Activated CD4-positive, alpha-beta T cell treated with anti-CD3 and anti-CD28 coated beads, Interleukin-2, amount 50 U/mL, for 4 hours (primary cell): ENCODE measurements at regions not wholly inside any gene's neighbourhood (a gene's known extent, or its start where the extent isn't known, plus 50 kb on each side); places are given as distances from the start of the nearest gene placed in this dataset.

Experiments
- DNase-seq, 2 experiments: peaks; one replicate each; pipeline ENCODE4 v3.0.0-alpha.2; 2020

GRCh38 chr4:180706766-180707165 lies 1536.4 kb upstream of the TENM3 start:
- no peak for DNase-seq

DNA sequence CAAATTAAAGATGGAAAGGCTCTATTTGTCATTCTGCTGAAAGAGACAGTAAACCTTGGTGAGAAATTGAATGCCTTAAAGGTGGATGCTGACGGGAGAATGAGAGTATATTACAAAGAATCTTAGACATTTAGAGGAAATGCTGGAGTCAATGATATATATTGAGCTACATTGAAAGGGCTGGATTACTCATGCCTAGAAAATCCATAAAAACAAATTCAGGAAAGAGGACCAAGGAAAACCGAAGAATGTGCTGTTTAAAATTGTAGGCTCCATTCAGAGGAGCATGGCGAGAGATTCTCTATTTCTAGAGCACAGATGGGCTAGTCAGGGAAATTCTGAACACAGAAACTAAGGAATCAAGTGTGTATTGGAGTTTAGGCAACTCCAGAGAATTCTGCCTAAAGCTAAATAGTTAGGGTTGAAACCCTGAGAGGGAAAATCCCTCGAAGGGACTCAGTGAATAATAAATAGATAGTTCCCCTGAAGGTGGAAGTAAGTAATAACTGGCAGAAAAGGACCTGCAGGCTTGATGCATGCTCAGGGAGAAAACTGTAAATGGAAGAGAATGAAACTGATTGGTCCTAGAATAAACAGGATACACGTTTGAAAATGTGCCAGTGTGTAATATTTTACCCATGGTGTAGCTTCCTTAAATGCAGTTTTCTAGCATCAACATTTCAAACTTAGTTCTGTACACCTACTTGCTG lies 1532.4 kb upstream of the TENM3 start:
- DNase-seq: no peak

- DNase-seq: no peak
Observed at GRCh38 chr4:180717451-180718033, 1525.7 kb upstream of the TENM3 start.

- no peak for DNase-seq
Observed at GRCh38 chr4:180721356-180721755, 1521.8 kb upstream of the TENM3 start.

DNA sequence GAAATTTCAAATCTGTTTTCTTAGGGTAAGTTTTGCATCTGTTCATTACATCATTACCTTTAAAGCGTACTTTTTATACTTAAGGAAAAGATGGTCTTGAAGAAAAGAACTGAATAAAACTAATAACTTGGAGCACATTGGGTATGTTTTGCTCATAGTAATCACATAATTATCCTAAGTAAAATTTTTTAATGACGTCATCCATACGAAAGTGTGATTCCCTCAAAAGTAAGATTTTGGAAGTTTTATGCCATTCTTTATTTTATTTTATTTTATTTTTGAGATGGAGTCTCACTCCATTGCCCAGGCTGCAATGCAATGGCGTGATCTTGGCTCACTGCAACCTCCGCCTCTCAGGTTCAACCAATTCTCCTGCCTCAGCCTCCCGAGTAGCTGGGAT lies 1516.6 kb upstream of the TENM3 start:
- DNase-seq: no peak

- DNase-seq: no peak
Observed at GRCh38 chr4:180727478-180727877, 1515.7 kb upstream of the TENM3 start.

DNA sequence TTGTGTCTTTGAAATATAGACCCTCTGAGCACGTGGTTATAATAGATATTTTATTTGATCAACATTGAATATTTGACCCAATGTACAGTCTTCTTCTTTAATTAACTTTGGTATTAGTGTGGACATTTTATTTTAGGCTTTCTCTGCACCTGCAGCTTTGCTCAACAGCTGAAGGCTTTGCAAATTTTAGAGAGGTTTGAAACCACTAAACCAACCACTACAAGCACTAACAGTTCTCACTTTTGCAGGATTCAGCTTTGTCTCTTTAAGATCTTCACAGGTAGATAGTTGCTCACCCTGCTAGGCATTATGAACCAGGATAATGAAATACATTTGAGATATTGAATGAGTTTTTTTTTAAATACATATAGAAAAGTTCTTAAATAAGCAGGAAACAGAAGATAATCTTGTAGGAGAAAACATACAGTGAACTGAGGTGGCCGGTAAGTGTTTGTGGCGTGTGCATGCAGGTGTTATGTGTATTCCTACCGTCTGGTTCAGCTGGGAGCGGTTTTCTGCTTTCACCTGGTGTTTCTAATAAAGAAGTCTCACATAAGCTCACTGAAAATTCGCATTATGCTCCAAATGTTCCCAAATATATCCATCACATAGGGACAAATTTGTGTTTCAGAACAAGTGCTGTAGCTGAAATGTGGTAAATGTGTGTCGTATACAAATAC lies 1508.3 kb upstream of the TENM3 start:
- no peak for DNase-seq

DNA sequence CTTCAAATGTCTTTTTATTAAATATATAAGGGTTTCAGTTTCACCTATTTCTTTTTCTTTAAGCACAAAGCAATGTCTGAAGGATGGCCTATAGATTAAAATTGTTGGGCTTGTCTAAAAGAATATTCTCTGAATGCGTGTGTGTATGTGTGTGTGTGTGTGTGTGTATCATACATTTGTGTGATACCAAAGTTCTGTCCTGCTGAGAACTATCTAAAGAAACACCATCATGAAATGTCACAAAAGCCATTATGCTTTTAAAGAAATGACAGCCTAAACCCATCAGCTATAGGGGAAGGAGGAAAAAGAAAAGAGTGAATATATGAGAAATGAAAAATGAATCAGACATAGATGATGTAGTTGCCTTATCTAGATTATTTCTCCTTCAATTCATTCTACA lies 1501.5 kb upstream of the TENM3 start:
- no peak for DNase-seq

DNA sequence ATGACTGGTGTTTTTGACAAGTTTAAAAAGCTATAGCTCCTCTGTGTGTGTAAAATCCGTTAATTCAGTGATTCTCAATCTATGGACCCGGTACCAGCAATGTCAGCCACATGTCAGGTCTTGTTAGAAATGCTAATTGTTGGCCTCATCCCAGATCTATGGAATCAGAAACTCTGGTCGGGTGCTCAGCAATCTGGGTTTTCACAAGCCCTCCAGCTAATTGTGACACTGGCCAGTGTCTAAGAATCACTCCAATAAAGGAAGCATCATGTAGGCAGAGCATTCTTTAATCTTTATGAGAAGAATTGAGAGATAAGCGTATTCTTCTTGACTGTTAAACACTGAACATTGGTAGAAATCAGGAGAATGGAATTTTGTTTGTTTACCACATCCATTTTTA lies 1498.2 kb upstream of the TENM3 start:
- DNase-seq: no peak

DNA sequence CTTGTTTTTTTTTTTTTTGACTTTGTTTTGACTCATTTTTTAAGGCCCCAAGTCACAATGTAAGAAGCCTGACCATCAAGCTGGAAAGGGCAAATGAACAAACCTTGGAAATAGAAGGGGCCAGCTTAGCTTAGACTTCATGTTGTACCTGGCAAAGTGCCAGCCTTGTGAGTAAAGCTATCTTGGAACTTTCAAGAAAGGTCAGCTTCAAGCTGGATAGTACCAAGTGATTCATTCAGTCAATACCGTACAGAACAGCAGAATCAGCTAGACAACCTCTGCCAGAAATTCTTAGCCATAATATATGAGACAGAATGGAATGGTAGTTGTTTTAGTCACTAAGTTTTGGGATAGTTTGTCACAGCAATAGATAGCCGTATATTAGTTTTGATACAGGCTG lies 1492.2 kb upstream of the TENM3 start:
- DNase-seq: no peak

DNA sequence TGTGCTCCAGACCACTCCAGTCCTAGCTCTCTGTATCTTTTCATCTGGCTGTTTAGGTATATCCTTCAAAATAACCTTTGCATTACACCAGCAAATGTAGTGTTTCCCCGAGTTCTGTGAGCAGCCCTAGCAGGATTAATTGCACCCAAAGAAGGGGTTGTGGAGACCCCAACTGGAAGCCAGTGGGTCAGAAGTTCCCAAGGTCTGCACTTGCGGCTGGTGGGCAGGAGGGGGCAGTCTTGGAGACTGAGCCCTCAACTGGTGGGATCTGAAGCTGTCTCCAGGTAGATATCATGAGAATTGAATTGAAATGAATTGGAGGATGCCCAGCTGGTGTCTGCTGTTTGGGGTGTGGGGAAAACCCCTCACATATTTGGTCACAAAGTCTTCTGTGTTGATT lies 1485.3 kb upstream of the TENM3 start:
- no peak for DNase-seq

- no peak for DNase-seq
Observed at GRCh38 chr4:180766045-180766444, 1477.2 kb upstream of the TENM3 start.

DNA sequence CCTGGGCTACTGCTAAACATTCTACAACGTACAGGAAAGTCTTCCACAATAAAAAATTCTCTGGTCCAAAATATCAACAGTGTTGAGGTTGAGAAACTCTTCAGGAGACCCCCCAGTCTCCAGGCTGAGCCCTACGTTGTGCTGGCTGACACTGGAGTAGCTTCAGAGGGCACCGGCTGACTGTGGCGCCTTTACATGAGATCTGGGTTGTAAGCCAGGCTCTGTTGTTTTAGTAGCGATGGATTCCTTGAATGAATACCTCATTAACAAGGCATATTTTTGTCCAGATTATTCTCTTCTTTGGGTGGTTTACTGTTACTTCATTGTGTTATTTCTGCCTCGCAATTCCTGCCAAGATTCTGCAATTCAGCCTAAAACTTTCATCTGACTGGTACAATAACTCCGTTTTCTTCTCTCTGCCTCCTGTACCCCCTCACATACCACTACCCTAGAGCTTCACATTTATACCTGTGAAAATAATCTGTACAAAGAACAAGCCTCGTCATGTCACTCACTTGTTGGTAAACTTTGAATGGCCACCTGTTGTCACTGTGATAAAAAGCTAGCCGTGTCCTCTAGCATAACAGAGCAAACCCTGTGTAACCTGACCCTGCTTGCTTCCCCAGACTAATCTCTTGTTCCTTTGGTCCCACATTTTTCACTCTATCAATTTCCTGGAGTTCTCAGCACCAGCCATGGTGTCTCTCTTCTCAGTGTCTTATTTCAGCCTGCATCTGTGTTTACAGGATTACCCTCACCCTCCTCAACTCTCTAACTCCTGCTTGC lies 1476.1 kb upstream of the TENM3 start:
- no peak for DNase-seq

DNA sequence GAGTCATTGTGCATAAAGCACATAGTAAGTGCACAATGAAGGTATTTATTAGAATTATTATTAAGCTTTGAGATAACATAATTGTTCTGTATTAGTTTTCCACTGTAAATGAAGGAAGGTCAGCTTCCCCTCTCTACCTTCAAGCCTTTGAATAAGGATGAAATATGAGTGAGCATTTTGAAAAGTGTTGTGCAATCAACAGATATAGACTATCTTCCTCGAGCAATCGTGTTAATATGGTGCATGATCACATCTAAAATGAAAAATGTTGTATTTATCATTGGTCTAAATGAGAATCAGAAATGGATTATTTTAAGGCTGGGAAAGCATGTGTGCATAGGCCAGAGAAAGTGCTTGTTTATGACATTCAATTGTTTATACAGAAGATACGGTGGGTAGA lies 1474.6 kb upstream of the TENM3 start:
- DNase-seq: no peak

DNA sequence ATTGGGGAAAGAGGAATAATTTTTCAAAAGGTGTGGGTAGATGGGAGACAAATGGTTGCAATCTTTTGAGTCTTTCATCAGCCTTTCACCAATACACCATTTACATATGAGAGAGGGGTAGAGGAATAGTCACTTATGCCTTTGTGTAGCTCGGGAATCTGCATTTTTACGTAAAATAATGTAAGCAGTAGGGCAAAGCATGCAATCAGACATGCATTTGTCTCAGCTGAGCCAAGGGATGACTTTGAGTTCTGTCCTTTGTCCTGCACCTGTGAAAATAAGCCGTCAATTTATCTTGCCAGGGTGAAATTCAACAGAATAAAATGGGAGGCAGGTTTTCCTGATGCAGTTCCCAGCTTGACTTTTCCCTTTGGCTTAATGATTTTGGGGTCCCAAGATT lies 1473.4 kb upstream of the TENM3 start:
- DNase-seq: no peak

- no peak for DNase-seq
Observed at GRCh38 chr4:180770265-180770664, 1472.9 kb upstream of the TENM3 start.

DNA sequence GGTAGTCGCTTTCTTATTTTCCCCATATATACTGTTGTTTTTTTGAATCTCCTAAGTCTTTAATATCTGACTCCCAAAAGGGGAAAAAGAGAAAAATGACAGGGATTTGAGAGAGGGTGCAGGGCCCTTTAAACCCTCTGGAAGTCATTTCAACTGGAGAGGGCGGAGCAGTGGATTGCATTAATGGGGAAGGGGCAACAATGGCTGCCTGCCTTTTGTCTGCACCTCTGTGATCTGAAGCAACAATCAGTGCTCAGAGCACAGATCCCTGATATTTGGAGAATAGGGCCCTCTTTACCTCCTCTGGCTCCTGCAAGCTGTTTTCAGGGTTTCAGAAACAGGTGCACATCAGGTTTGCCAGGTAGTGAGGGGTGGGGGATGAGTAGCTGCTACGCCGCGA lies 1458.3 kb upstream of the TENM3 start:
- DNase-seq: no peak

DNA sequence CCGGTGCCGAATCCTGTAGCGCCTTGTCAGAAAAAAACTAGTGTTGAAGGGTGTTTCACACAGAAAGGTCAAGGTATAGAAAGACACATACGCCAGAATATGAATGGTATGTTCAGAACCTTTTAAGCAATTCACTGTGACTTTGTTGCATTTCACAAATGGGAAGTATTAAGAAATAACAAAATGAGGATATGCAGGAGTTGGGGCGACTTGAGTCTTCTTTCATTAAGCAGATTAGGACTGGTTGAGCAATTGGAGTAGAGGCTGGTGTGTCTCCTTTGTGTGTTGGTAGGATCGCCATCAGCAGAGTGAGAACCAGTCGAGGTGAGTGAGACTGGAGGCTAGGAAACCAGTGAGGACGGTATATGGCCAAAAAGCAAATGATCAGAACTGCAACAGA lies 1454.5 kb upstream of the TENM3 start:
- no peak for DNase-seq

DNA sequence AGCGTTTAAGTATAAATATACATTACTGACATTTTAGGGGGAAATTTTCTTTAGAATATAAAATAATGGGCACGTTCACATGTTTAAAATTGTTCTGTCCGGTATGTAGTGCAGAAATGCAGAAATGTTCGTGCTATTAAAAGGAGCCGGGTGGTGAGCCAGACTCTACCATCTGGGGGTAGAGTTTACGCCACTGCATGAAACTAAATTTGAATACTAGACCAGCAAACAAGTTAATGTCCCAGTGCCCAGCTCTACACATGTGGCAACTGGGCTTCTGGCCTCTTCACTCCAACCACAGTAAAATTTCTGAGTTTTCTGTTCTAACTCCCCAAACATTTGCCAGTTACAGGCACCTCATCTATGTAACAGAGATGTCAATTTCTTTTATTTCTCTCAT lies 1453.3 kb upstream of the TENM3 start:
- DNase-seq: no peak

- no peak for DNase-seq
Observed at GRCh38 chr4:180790471-180790870, 1452.7 kb upstream of the TENM3 start.

GRCh38 chr4:180792541-180792940 lies 1450.7 kb upstream of the TENM3 start:
- no peak for DNase-seq

- no peak for DNase-seq
Observed at GRCh38 chr4:180794333-180794732, 1448.9 kb upstream of the TENM3 start.

DNA sequence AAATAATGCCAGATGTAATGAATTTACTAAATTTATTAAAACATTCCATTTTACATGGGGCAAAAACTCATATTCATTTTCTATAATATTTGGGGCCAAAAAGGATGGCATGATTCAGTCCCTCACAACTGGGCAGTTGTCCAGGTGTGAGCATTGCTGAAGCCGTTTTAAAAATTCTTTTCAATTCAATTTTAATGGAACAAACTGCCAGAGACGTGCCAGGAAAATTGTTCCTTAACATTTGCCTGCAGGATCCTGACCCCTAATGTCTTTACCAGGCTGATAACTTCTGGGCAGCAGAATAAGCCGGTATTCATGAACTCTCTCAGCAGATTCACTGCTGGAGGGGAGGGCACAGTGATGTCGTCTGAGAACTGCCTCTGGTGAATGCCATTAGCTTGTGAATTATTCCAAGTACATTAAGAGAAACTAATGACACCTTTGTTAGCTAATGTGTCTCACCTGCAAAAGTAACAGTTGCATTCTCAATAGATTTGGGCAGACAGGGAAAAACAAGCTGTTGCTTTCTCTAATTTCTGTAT lies 1445.1 kb upstream of the TENM3 start:
- DNase-seq: no peak
